H9 (cell line): ENCODE measurements at regions not wholly inside any gene's neighbourhood (a gene's known extent, or its start where the extent isn't known, plus 50 kb on each side); places are given as distances from the start of the nearest gene placed in this dataset.

Experiments
- DNase-seq: peaks from one replicate; pipeline ENCODE4 v3.0.0-alpha.2; 2017
- H2AFZ ChIP-seq: one replicate; pipeline ENCODE4 v1.6.1; 2013; ENCODE audit warnings: mild to moderate bottlenecking, low read length, control low read depth, moderate library complexity
- H2AK5ac ChIP-seq: 2 replicates; pipeline ENCODE4 v1.6.1; 2013; ENCODE audit warnings: low read length, control low read depth, mixed read lengths; ENCODE audit not compliant: insufficient read length
- H2BK120ac ChIP-seq: one replicate; pipeline ENCODE4 v1.6.1; 2013; ENCODE audit warnings: low read depth, mild to moderate bottlenecking, low read length, control low read depth, inconsistent platforms; ENCODE audit not compliant: poor library complexity, severe bottlenecking
- H2BK12ac ChIP-seq: 2 replicates; pipeline ENCODE4 v1.6.1; 2013; ENCODE audit warnings: low read length, control low read depth, mixed read lengths, low read depth; ENCODE audit not compliant: insufficient read length
- H2BK15ac ChIP-seq: 2 replicates; pipeline ENCODE4 v1.6.1; 2013; ENCODE audit warnings: low read depth, low read length, control low read depth
- H2BK20ac ChIP-seq: one replicate; pipeline ENCODE4 v1.6.1; 2013; ENCODE audit warnings: low read depth, mild to moderate bottlenecking, low read length, control low read depth, inconsistent platforms; ENCODE audit not compliant: poor library complexity, severe bottlenecking
- H2BK5ac ChIP-seq: 2 replicates; pipeline ENCODE4 v1.6.1; 2013; ENCODE audit warnings: low read length, control low read depth, mixed read lengths; ENCODE audit not compliant: insufficient read length
- H3K14ac ChIP-seq: 2 replicates; pipeline ENCODE4 v1.6.1; 2013; ENCODE audit warnings: low read length, control low read depth; ENCODE audit not compliant: insufficient read depth
- H3K18ac ChIP-seq: 2 replicates; pipeline ENCODE4 v1.6.1; 2013; ENCODE audit warnings: low read depth, mild to moderate bottlenecking, mixed read lengths, low read length, control low read depth; ENCODE audit not compliant: insufficient read length
- H3K23ac ChIP-seq: 2 replicates; pipeline ENCODE4 v1.6.1; 2013; ENCODE audit warnings: low read length, control low read depth, mixed read lengths, low read depth; ENCODE audit not compliant: insufficient read length
- H3K23me2 ChIP-seq: 2 replicates; pipeline ENCODE4 v1.6.1; 2013; ENCODE audit warnings: low read depth, mild to moderate bottlenecking, mixed read lengths, low read length, control low read depth; ENCODE audit not compliant: insufficient read length, poor library complexity, severe bottlenecking
- H3K27ac ChIP-seq: 2 replicates; pipeline ENCODE4 v1.5.1; 2013; ENCODE audit warnings: low read length, control low read depth, mixed read lengths, low read depth; ENCODE audit not compliant: insufficient read length
- H3K27me3 ChIP-seq: 2 replicates; pipeline ENCODE4 v1.6.1; 2013; ENCODE audit warnings: low read length, control low read depth, inconsistent platforms; ENCODE audit not compliant: insufficient read depth
- H3K4ac ChIP-seq: 2 replicates; pipeline ENCODE4 v1.6.1; 2013; ENCODE audit warnings: low read depth, mild to moderate bottlenecking, control low read depth, inconsistent platforms, low read length, moderate library complexity
- H3K4me1 ChIP-seq: 2 replicates; pipeline ENCODE4 v1.6.1; 2013; ENCODE audit warnings: low read length, control low read depth, inconsistent platforms; ENCODE audit not compliant: insufficient read depth
- H3K4me2 ChIP-seq: 2 replicates; pipeline ENCODE4 v1.6.1; 2013; ENCODE audit warnings: low read length, control low read depth, mixed read lengths; ENCODE audit not compliant: insufficient read length, insufficient read depth
- H3K56ac ChIP-seq: 2 replicates; pipeline ENCODE4 v1.6.1; 2013; ENCODE audit warnings: low read depth, mild to moderate bottlenecking, mixed read lengths, low read length, control low read depth; ENCODE audit not compliant: insufficient read length
- H3K79me1 ChIP-seq: 2 replicates; pipeline ENCODE4 v1.6.1; 2013; ENCODE audit warnings: low read depth, mild to moderate bottlenecking, moderate library complexity, low read length, control low read depth, inconsistent platforms; ENCODE audit not compliant: insufficient read depth, poor library complexity, severe bottlenecking
- H3K79me2 ChIP-seq: 2 replicates; pipeline ENCODE4 v1.6.1; 2013; ENCODE audit warnings: low read length, control low read depth, inconsistent platforms; ENCODE audit not compliant: insufficient read depth
- H3K9ac ChIP-seq: 2 replicates; pipeline ENCODE4 v1.6.1; 2013; ENCODE audit warnings: low read length, control low read depth, mixed read lengths; ENCODE audit not compliant: insufficient read length; ENCODE audit errors: extremely low read depth
- H3K9me3 ChIP-seq: one replicate; pipeline ENCODE4 v1.6.1; 2013; ENCODE audit warnings: low read depth, low read length, inconsistent platforms; ENCODE audit not compliant: control insufficient read depth
- H3T11ph ChIP-seq: one replicate; pipeline ENCODE4 v1.6.1; 2013; ENCODE audit warnings: mild to moderate bottlenecking, low read length, control low read depth, inconsistent platforms
- H4K20me1 ChIP-seq: one replicate; pipeline ENCODE4 v1.6.1; 2013; ENCODE audit not compliant: control insufficient read depth, insufficient read length, insufficient read depth
- H4K5ac ChIP-seq: 2 replicates; pipeline ENCODE4 v1.6.1; 2013; ENCODE audit warnings: low read depth, mild to moderate bottlenecking, mixed read lengths, low read length, control low read depth; ENCODE audit not compliant: insufficient read length
- H4K8ac ChIP-seq: replicated peaks from 2 replicates; pipeline ENCODE4 v1.6.1; 2013; ENCODE audit warnings: low read length, control low read depth, mixed read lengths, low read depth; ENCODE audit not compliant: insufficient read length
- H4K91ac ChIP-seq: 2 replicates; pipeline ENCODE4 v1.6.1; 2013; ENCODE audit warnings: low read depth, mild to moderate bottlenecking, moderate library complexity, mixed read lengths, low read length, control low read depth; ENCODE audit not compliant: insufficient read length
- H3K27ac Mint-ChIP-seq, 3 experiments: 2 replicates in 2 of 3; 3 replicates in 1 of 3; pipeline ENCODE4 v1.8.0; 2020 to 2021; ENCODE audit warnings: mixed read lengths in 3 of 3, mild to moderate bottlenecking in 1 of 3, moderate library complexity in 1 of 3
- H3K27me3 Mint-ChIP-seq: 2 replicates; pipeline ENCODE4 v1.8.0; 2021; ENCODE audit warnings: low read depth, mild to moderate bottlenecking, moderate library complexity, mixed read lengths
- H3K36me3 Mint-ChIP-seq, 3 experiments: 2 replicates in 2 of 3; 3 replicates in 1 of 3; pipeline ENCODE4 v1.8.0; 2020 to 2021; ENCODE audit warnings: low read depth in 3 of 3, mixed read lengths in 3 of 3; ENCODE audit not compliant: insufficient read depth in 1 of 3
- H3K4me1 Mint-ChIP-seq, 2 experiments: 2 replicates each; pipeline ENCODE4 v1.8.0; 2020; ENCODE audit warnings: mixed read lengths in 2 of 2
- H3K4me3 Mint-ChIP-seq, 2 experiments: 2 replicates in 1 of 2; 3 replicates in 1 of 2; pipeline ENCODE4 v1.8.0; 2020 to 2021; ENCODE audit warnings: mild to moderate bottlenecking in 2 of 2, mixed read lengths in 2 of 2, moderate library complexity in 1 of 2
- H3K9me3 Mint-ChIP-seq, 2 experiments: 2 replicates in 1 of 2; 3 replicates in 1 of 2; pipeline ENCODE4 v1.8.0; 2020; ENCODE audit warnings: mild to moderate bottlenecking in 2 of 2, mixed read lengths in 2 of 2, moderate library complexity in 1 of 2
- CTCF ChIP-seq: fragments of 200-600 bp; sonication (generic); conservative IDR thresholded peaks from 3 replicates; pipeline ENCODE4 v1.8.0; 2021; ENCODE audit warnings: antibody characterized with exemption, mild to moderate bottlenecking

GRCh38 chr13:83003185-83003584 is 879.1 kb downstream of the SLITRK1 start:
- Histone ChIP-seq H3K27ac (no peak overlapping the region), H4K8ac (no peak overlapping the region), H4K5ac (no peak overlapping the region), H3K79me1 (no peaks in the 10 kb centered on the region), H3K27me3 (no peaks in the 10 kb centered on the region), H3T11ph (no peak overlapping the region), H2BK12ac (no peak overlapping the region), H2BK5ac (no peak overlapping the region), H2BK20ac (no peak overlapping the region), H3K23me2 (no peaks in the 10 kb centered on the region), H2BK120ac (no peak overlapping the region), H3K14ac (no peak overlapping the region), H3K4me2 (no peak overlapping the region), H3K9me3 (no peaks in the 10 kb centered on the region), H2AK5ac (no peak overlapping the region), H3K18ac (no peak overlapping the region), H3K79me2 (no peaks in the 10 kb centered on the region), H4K91ac (no peak overlapping the region), H3K9ac (no peak overlapping the region), H3K4me1 (no peaks in the 10 kb centered on the region), H3K23ac (no peak overlapping the region), H3K56ac (no peak overlapping the region), H4K20me1 (no peaks in the 10 kb centered on the region), H3K4ac (no peak overlapping the region), H2BK15ac (no peak overlapping the region), H2AFZ (no peak overlapping the region)
- no peaks in the 10 kb centered on the region for H3K4me1 Mint-ChIP-seq
- no peak overlapping the region for H3K27ac Mint-ChIP-seq
- H3K36me3 Mint-ChIP-seq, result no peaks in the 10 kb centered on the region
- H3K4me3 Mint-ChIP-seq, result no peak overlapping the region
- DNase-seq, result no peak
- no peaks in the 10 kb centered on the region for H3K27me3 Mint-ChIP-seq
- peaks cover 0 to 7% of the 10 kb centered on the region in 2 experiments; a peak in 3 of 5 replicates for H3K9me3 Mint-ChIP-seq
- no peak for TF ChIP-seq CTCF
